ENCODE measurements at regions not wholly inside any gene's neighbourhood (a gene's known extent, or its start where the extent isn't known, plus 50 kb on each side); places are given as distances from the start of the nearest gene placed in this dataset.

DNA sequence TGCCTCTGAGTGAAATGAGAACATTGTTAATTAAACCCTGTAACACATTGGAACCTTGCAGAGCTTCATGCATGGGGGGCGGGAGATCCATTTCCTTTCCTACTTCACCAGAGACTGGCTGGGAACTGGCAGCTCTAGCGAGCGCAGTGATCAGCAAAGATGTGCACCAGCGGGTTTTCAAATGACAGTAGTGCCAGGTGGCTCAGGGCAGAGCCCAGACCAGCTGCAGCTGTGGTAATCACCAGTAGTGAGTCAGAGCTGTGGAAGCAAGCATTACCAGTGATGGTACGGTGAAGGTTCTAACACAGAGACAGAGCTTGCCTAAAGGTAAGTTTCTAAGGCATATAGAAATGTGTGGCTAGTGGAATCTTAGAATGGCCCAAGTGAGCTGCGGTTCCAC is 1009.7 kb upstream of the CELF2 start:
- no peak for TF ChIP-seq EZH2phosphoT487 (IDR thresholded peaks at IDR 0.05; ENCODE audit: insufficient read depth, low read depth)
- TF ChIP-seq EZH2 (IDR thresholded peaks at IDR 0.05; ENCODE audit: insufficient read depth, poor library complexity, severe bottlenecking), result no peak
- Histone ChIP-seq H3K27me3 (replicated peaks; ENCODE audit: insufficient read depth) (no peaks in the 10 kb centered on the region), H3K79me2 (ENCODE audit: insufficient read depth) (no peaks in the 10 kb centered on the region), H3F3A (ENCODE audit: insufficient read depth) (no peaks in the 10 kb centered on the region), H3K4me2 (ENCODE audit: unreplicated experiment) (no peak overlapping the region), H3K27ac (no peak overlapping the region), H3K9ac (no peak overlapping the region), H3K36me3 (ENCODE audit: low read depth) (no peaks in the 10 kb centered on the region), H2AFZ (no peak overlapping the region), H3K4me1 (ENCODE audit: insufficient read depth) (no peaks in the 10 kb centered on the region), H4K20me1 (ENCODE audit: insufficient read depth) (no peaks in the 10 kb centered on the region), H3K9me3 (ENCODE audit: low read depth) (no peaks in the 10 kb centered on the region), H3K9me2 (ENCODE audit: insufficient read depth) (no peaks in the 10 kb centered on the region), H3K4me3 (no peak overlapping the region)
- in situ Hi-C loops (cut with MboI), result no loop called here
- no peak for DNase-seq
- WGBS, 2 experiments (ENCODE audit: low coverage in 1 of 2, low lambda C conversion rate in 2 of 2, missing lambda C conversion rate in 2 of 2), result 56 to 63% methylated on average over 6 of the region's 6 CpGs

DNA sequence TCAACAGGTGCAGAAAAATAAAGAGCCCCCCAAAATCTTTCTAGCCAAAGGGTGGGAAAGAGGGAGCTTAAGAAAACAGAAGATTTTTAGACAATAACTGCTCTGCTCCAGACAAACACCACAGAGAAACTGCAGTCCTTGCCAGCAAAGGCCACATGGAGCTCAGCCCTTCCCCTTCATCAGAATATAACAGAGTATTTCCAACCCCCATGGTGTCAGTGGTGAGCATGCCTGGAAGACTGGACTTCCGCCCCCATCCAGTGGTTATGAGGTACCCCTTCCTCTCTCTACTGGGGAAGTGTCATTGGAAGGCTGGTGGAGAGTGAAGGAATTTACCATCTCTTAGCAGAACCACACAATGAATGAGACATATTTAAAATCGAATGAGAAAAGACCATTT is 1007.3 kb upstream of the CELF2 start:
- Histone ChIP-seq H3K27ac (no peak overlapping the region), H3K4me3 (no peak overlapping the region), H3K4me2 (ENCODE audit: unreplicated experiment) (no peak overlapping the region), H4K20me1 (ENCODE audit: insufficient read depth) (no peaks in the 10 kb centered on the region), H3K79me2 (ENCODE audit: insufficient read depth) (no peaks in the 10 kb centered on the region), H3K4me1 (ENCODE audit: insufficient read depth) (no peaks in the 10 kb centered on the region), H3K9me3 (ENCODE audit: low read depth) (no peaks in the 10 kb centered on the region), H2AFZ (no peak overlapping the region), H3K36me3 (ENCODE audit: low read depth) (no peaks in the 10 kb centered on the region), H3K9me2 (ENCODE audit: insufficient read depth) (no peaks in the 10 kb centered on the region), H3F3A (ENCODE audit: insufficient read depth) (no peaks in the 10 kb centered on the region), H3K27me3 (replicated peaks; ENCODE audit: insufficient read depth) (no peaks in the 10 kb centered on the region), H3K9ac (no peak overlapping the region)
- no peak for TF ChIP-seq EZH2 (IDR thresholded peaks at IDR 0.05; ENCODE audit: insufficient read depth, poor library complexity, severe bottlenecking)
- TF ChIP-seq EZH2phosphoT487 (IDR thresholded peaks at IDR 0.05; ENCODE audit: insufficient read depth, low read depth), result no peak
- DNase-seq, result no peak
- WGBS, 2 experiments (ENCODE audit: low coverage in 1 of 2, low lambda C conversion rate in 2 of 2, missing lambda C conversion rate in 2 of 2), result 33 to 46% methylated on average over 2 of the region's 2 CpGs
- in situ Hi-C loops (cut with MboI), result no loop called here

DNA sequence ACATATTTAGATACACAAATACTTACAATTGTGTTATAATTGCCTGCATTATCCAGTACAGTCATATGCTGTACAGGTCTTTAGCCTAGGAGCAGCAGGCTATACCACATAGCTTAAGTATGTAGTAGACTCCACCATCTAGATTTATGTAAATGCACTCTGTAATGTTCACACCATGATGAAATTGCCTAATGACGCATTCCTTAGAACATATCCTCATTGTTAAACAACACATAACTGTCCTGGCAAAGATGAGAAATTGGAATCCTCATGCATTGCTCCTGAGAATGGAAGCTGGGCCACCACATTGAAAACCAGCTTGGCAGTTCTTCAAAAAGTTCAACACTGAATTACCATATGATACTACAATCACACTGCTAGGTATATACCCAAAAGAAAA is 1002.8 kb upstream of the CELF2 start:
- in situ Hi-C loops (cut with MboI), result no loop called here
- H3K27ac ChIP-seq, result no peak overlapping the region
- no peak overlapping the region for H2AFZ ChIP-seq
- TF ChIP-seq EZH2phosphoT487 (IDR thresholded peaks at IDR 0.05; ENCODE audit: insufficient read depth, low read depth), result no peak
- TF ChIP-seq EZH2 (IDR thresholded peaks at IDR 0.05; ENCODE audit: insufficient read depth, poor library complexity, severe bottlenecking), result no peak
- H3K4me2 ChIP-seq (ENCODE audit: unreplicated experiment), result no peak overlapping the region
- H4K20me1 ChIP-seq (ENCODE audit: insufficient read depth), result no peaks in the 10 kb centered on the region
- H3K36me3 ChIP-seq (ENCODE audit: low read depth), result no peaks in the 10 kb centered on the region
- H3K9me2 ChIP-seq (ENCODE audit: insufficient read depth), result no peaks in the 10 kb centered on the region
- no peak overlapping the region for H3K4me3 ChIP-seq
- no peaks in the 10 kb centered on the region for H3K79me2 ChIP-seq (ENCODE audit: insufficient read depth)
- no peak overlapping the region for H3K9ac ChIP-seq
- 31 to 39% methylated on average over 1 of the region's 1 CpG for WGBS, 2 experiments (ENCODE audit: low coverage in 1 of 2, low lambda C conversion rate in 2 of 2, missing lambda C conversion rate in 2 of 2)
- no peaks in the 10 kb centered on the region for H3K4me1 ChIP-seq (ENCODE audit: insufficient read depth)
- no peak for DNase-seq
- H3F3A ChIP-seq (ENCODE audit: insufficient read depth), result no peaks in the 10 kb centered on the region
- H3K27me3 ChIP-seq (replicated peaks; ENCODE audit: insufficient read depth), result no peaks in the 10 kb centered on the region
- H3K9me3 ChIP-seq (ENCODE audit: low read depth), result no peaks in the 10 kb centered on the region

GRCh38 chr10:10017716-10018115 is 1000.0 kb upstream of the CELF2 start:
- no peak for TF ChIP-seq EZH2phosphoT487 (IDR thresholded peaks at IDR 0.05; ENCODE audit: insufficient read depth, low read depth)
- no peak for TF ChIP-seq EZH2 (IDR thresholded peaks at IDR 0.05; ENCODE audit: insufficient read depth, poor library complexity, severe bottlenecking)
- Histone ChIP-seq H3K36me3 (ENCODE audit: low read depth) (no peaks in the 10 kb centered on the region), H3K9ac (no peak overlapping the region), H2AFZ (no peak overlapping the region), H3K4me1 (ENCODE audit: insufficient read depth) (no peaks in the 10 kb centered on the region), H3K4me3 (no peak overlapping the region), H3K79me2 (ENCODE audit: insufficient read depth) (no peaks in the 10 kb centered on the region), H4K20me1 (ENCODE audit: insufficient read depth) (no peaks in the 10 kb centered on the region), H3K27me3 (replicated peaks; ENCODE audit: insufficient read depth) (no peaks in the 10 kb centered on the region), H3K27ac (no peak overlapping the region), H3K9me2 (ENCODE audit: insufficient read depth) (no peaks in the 10 kb centered on the region), H3K4me2 (ENCODE audit: unreplicated experiment) (no peak overlapping the region), H3K9me3 (ENCODE audit: low read depth) (no peaks in the 10 kb centered on the region), H3F3A (ENCODE audit: insufficient read depth) (no peaks in the 10 kb centered on the region)
- DNase-seq, result no peak
- in situ Hi-C loops (cut with MboI), result no loop called here
- 44 to 48% methylated on average over 5 of the region's 5 CpGs for WGBS, 2 experiments (ENCODE audit: low coverage in 1 of 2, low lambda C conversion rate in 2 of 2, missing lambda C conversion rate in 2 of 2)

DNA sequence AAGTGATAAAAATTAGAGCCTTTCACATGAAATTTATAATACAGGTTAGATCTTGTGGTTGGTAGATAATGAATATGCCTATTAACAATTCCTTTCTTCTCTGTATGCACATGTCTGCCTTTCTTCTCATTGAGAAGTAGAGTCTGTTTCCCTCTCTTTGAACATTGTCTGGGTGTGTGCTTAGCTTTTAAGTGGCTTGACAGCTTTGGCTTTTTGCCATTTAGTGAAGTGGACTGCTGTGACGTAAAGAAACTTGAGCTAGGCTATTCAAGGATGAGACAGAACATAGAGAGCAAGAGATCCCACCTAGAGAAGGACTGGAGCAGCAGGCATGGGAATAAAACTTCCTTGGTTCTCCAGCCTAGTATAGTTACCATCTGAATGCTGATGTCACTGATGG is 996.7 kb upstream of the CELF2 start:
- H3K4me2 ChIP-seq (ENCODE audit: unreplicated experiment), result no peak overlapping the region
- H4K20me1 ChIP-seq (ENCODE audit: insufficient read depth), result no peaks in the 10 kb centered on the region
- in situ Hi-C loops (cut with MboI), result no loop called here
- no peaks in the 10 kb centered on the region for H3K79me2 ChIP-seq (ENCODE audit: insufficient read depth)
- no peak overlapping the region for H3K27ac ChIP-seq
- H3K9me2 ChIP-seq (ENCODE audit: insufficient read depth), result no peaks in the 10 kb centered on the region
- no peak for DNase-seq
- no peaks in the 10 kb centered on the region for H3F3A ChIP-seq (ENCODE audit: insufficient read depth)
- no peaks in the 10 kb centered on the region for H3K4me1 ChIP-seq (ENCODE audit: insufficient read depth)
- TF ChIP-seq EZH2phosphoT487 (IDR thresholded peaks at IDR 0.05; ENCODE audit: insufficient read depth, low read depth) (no peak), EZH2 (IDR thresholded peaks at IDR 0.05; ENCODE audit: insufficient read depth, poor library complexity, severe bottlenecking) (no peak)
- no peaks in the 10 kb centered on the region for H3K36me3 ChIP-seq (ENCODE audit: low read depth)
- no peak overlapping the region for H2AFZ ChIP-seq
- no peak overlapping the region for H3K4me3 ChIP-seq
- H3K9ac ChIP-seq, result no peak overlapping the region
- 0 to 6% methylated on average over 1 of the region's 1 CpG for WGBS, 2 experiments (ENCODE audit: low coverage in 1 of 2, low lambda C conversion rate in 2 of 2, missing lambda C conversion rate in 2 of 2)
- H3K9me3 ChIP-seq (ENCODE audit: low read depth), result no peaks in the 10 kb centered on the region
- no peaks in the 10 kb centered on the region for H3K27me3 ChIP-seq (replicated peaks; ENCODE audit: insufficient read depth)
